Prostate gland (tissue), 2 donors: ENCODE measurements at regions not wholly inside any gene's neighbourhood (a gene's known extent, or its start where the extent isn't known, plus 50 kb on each side); places are given as distances from the start of the nearest gene placed in this dataset.

ENCODE experiments used
- POLR2A ChIP-seq: fragments of 450-650 bp; IDR thresholded peaks from one replicate; pipeline ENCODE4 v1.6.1; 2016; ENCODE audit warnings: antibody characterized with exemption, mild to moderate bottlenecking
- POLR2AphosphoS5 ChIP-seq: sonication (generic); formaldehyde crosslinking; IDR thresholded peaks from one replicate; pipeline ENCODE4 v1.6.1; 2017; ENCODE audit warnings: antibody characterized with exemption
- TF ChIP-seq, protein P1 (sequence below), 4 experiments: fragments of 200-600 bp in 2 of 4; fragments of 450-650 bp in 2 of 4; sonication (generic) in 2 of 4; IDR thresholded peaks; 1 replicate in 3 of 4; 2 replicates in 1 of 4; pipeline ENCODE4 v1.5.1; 2016 to 2019; ENCODE audit warnings: antibody characterized with exemption in 4 of 4, mild to moderate bottlenecking in 2 of 4, moderate library complexity in 2 of 4

DNA sequence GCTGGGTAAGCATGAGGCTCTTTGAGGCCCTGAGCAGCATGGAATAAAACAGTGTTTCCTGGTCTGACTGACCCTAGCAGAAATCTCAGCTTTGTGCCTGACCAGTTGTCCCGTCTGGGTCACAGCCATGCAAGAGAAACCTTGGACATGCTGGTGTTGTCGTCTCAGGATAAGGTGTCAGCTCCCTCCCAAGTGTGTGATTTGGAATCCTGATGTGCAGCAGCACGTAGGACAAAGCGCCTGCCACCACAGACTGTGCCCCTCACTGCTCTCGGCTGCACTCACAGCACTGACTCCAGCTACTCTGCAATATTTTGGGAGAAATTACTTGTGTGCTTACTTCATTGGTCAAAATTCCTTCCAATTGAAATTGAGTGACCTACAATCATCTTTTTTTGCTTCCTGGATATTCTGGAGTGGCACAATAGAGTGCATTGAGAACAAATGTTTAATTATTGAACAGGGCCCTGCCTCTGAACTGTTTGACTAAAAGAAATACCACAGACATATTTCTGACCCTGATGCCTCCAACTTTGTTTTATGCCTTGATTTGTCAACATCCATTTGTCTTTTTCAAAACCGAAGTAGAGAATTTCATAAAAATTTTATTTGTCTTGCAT, 352.4 kb downstream of the SOCS6 start:
- TF ChIP-seq, protein P1, sequence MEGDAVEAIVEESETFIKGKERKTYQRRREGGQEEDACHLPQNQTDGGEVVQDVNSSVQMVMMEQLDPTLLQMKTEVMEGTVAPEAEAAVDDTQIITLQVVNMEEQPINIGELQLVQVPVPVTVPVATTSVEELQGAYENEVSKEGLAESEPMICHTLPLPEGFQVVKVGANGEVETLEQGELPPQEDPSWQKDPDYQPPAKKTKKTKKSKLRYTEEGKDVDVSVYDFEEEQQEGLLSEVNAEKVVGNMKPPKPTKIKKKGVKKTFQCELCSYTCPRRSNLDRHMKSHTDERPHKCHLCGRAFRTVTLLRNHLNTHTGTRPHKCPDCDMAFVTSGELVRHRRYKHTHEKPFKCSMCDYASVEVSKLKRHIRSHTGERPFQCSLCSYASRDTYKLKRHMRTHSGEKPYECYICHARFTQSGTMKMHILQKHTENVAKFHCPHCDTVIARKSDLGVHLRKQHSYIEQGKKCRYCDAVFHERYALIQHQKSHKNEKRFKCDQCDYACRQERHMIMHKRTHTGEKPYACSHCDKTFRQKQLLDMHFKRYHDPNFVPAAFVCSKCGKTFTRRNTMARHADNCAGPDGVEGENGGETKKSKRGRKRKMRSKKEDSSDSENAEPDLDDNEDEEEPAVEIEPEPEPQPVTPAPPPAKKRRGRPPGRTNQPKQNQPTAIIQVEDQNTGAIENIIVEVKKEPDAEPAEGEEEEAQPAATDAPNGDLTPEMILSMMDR (IDR thresholded peaks at IDR 0.05), result no peak
- TF ChIP-seq POLR2AphosphoS5 (no peak), POLR2A (no peak)
